Trophoblast cell (in vitro differentiated cells and primary cell): ENCODE measurements at regions not wholly inside any gene's neighbourhood (a gene's known extent, or its start where the extent isn't known, plus 50 kb on each side); places are given as distances from the start of the nearest gene placed in this dataset.

ENCODE experiments used
- DNase-seq, 2 donors: peaks; one replicate each; pipeline ENCODE4 v3.0.0-alpha.2; 2016
- H2AFZ ChIP-seq: 2 replicates; pipeline ENCODE4 v1.6.1; 2013; ENCODE audit warnings: low read length, moderate library complexity, mild to moderate bottlenecking; ENCODE audit not compliant: insufficient read depth, poor library complexity
- H2AK5ac ChIP-seq: 2 replicates; pipeline ENCODE4 v1.6.1; 2013; ENCODE audit warnings: mild to moderate bottlenecking, low read length
- H2BK120ac ChIP-seq: 2 replicates; pipeline ENCODE4 v1.6.1; 2013; ENCODE audit warnings: low read length, mild to moderate bottlenecking, moderate library complexity; ENCODE audit not compliant: insufficient read depth, poor library complexity
- H2BK12ac ChIP-seq: 2 replicates; pipeline ENCODE4 v1.6.1; 2013; ENCODE audit warnings: mild to moderate bottlenecking, low read length, moderate library complexity
- H2BK5ac ChIP-seq: 2 replicates; pipeline ENCODE4 v1.6.1; 2013; ENCODE audit warnings: low read length, low read depth, moderate library complexity, mild to moderate bottlenecking; ENCODE audit not compliant: poor library complexity
- H3K14ac ChIP-seq: 2 replicates; pipeline ENCODE4 v1.6.1; 2013; ENCODE audit warnings: mild to moderate bottlenecking, low read length
- H3K18ac ChIP-seq: 2 replicates; pipeline ENCODE4 v1.6.1; 2013; ENCODE audit warnings: mild to moderate bottlenecking, low read length
- H3K23ac ChIP-seq: 2 replicates; pipeline ENCODE4 v1.6.1; 2013; ENCODE audit warnings: low read length
- H3K27ac ChIP-seq: 2 replicates; pipeline ENCODE4 v1.5.1; 2013; ENCODE audit warnings: low read depth, mild to moderate bottlenecking, inconsistent platforms, low read length, moderate library complexity
- H3K27me3 ChIP-seq: 2 replicates; pipeline ENCODE4 v1.6.1; 2013; ENCODE audit warnings: inconsistent platforms, mild to moderate bottlenecking, low read length, moderate library complexity; ENCODE audit not compliant: insufficient read depth
- H3K36me3 ChIP-seq, 2 experiments: 1 replicate in 1 of 2; 2 replicates in 1 of 2; pipeline ENCODE4 v1.6.1; 2013; ENCODE audit warnings: low read length in 2 of 2, mild to moderate bottlenecking in 2 of 2, moderate library complexity in 1 of 2; ENCODE audit not compliant: insufficient read depth in 2 of 2, control insufficient read depth in 1 of 2
- H3K4ac ChIP-seq: 2 replicates; pipeline ENCODE4 v1.6.1; 2013; ENCODE audit warnings: low read depth, mild to moderate bottlenecking, low read length, moderate library complexity
- H3K4me1 ChIP-seq, 2 experiments: 1 replicate in 1 of 2; 2 replicates in 1 of 2; pipeline ENCODE4 v1.6.1; 2013; ENCODE audit warnings: low read length in 2 of 2, mild to moderate bottlenecking in 2 of 2, moderate library complexity in 1 of 2; ENCODE audit not compliant: insufficient read depth in 2 of 2, control insufficient read depth in 1 of 2
- H3K4me2 ChIP-seq: 2 replicates; pipeline ENCODE4 v1.6.1; 2013; ENCODE audit warnings: inconsistent platforms, mild to moderate bottlenecking, low read length, moderate library complexity
- H3K4me3 ChIP-seq: 2 replicates; pipeline ENCODE4 v1.5.1; 2013; ENCODE audit warnings: mild to moderate bottlenecking, low read depth, low read length, inconsistent platforms
- H3K79me1 ChIP-seq: one replicate; pipeline ENCODE4 v1.6.1; 2013; ENCODE audit warnings: low read length
- H3K79me2 ChIP-seq: 2 replicates; pipeline ENCODE4 v1.6.1; 2013; ENCODE audit warnings: low read length, mild to moderate bottlenecking; ENCODE audit not compliant: control insufficient read depth, insufficient read depth, poor library complexity
- H3K9ac ChIP-seq: 2 replicates; pipeline ENCODE4 v1.6.1; 2013; ENCODE audit warnings: mild to moderate bottlenecking, low read length
- H3K9me3 ChIP-seq: 2 replicates; pipeline ENCODE4 v1.6.1; 2013; ENCODE audit warnings: low read depth, mild to moderate bottlenecking, control low read depth, inconsistent platforms, low read length; ENCODE audit not compliant: insufficient read depth
- H4K12ac ChIP-seq: 2 replicates; pipeline ENCODE4 v1.6.1; 2013; ENCODE audit warnings: low read depth, mild to moderate bottlenecking, low read length, moderate library complexity
- H4K8ac ChIP-seq: 2 replicates; pipeline ENCODE4 v1.6.1; 2013; ENCODE audit warnings: low read depth, mild to moderate bottlenecking, low read length, moderate library complexity
- H4K91ac ChIP-seq: one replicate; pipeline ENCODE4 v1.6.1; 2013; ENCODE audit warnings: low read depth, mild to moderate bottlenecking, low read length, moderate library complexity
- WGBS: extraction: QIAGEN DNeasy Blood & Tissue Kit; methylation state at CpG from one replicate; pipeline ENCODE4 v1.1.7; 2013; ENCODE audit warnings: missing lambda C conversion rate; ENCODE audit not compliant: insufficient read length, insufficient coverage; ENCODE audit errors: extremely low coverage; 5-methylcytosine and 5-hydroxymethylcytosine counted together

DNA sequence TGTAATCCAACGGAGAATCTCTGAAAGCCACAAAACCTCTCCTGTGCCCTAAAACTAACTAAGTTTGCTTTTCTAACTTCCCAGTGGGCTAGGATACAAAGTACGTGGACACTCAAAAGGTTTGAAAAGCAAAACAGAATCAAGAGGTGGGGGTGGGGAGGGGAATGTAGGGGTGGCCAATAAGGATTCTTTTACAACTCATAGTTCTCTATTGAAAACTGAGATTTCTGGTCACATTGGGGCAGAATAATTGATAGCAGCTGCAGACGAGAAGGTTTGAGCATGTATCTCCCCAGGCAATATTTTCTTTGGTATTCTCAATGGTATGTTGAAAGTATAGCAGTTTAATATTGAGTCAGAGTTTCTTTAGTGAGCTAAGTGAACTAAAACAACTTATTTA lies 376.7 kb upstream of the CITED2 start:
- no peaks in the 10 kb centered on the region for H3K9me3 ChIP-seq
- no peak overlapping the region for H3K27ac ChIP-seq
- H3K4me3 ChIP-seq, result no peak overlapping the region
- H4K12ac ChIP-seq, result no peak overlapping the region
- H3K4me1 ChIP-seq, result peaks cover 6 to 7% of the 10 kb centered on the region in 2 experiments
- H4K91ac ChIP-seq, result no peak overlapping the region
- H3K79me2 ChIP-seq, result no peaks in the 10 kb centered on the region
- H3K79me1 ChIP-seq, result peaks cover 2% of the 10 kb centered on the region
- no peak overlapping the region for H2AK5ac ChIP-seq
- no peak overlapping the region for H2BK120ac ChIP-seq
- no peak overlapping the region for H3K18ac ChIP-seq
- H3K14ac ChIP-seq, result no peak overlapping the region
- H4K8ac ChIP-seq, result no peak overlapping the region
- H2BK12ac ChIP-seq, result no peak overlapping the region
- no peak overlapping the region for H3K9ac ChIP-seq
- H2BK5ac ChIP-seq, result no peak overlapping the region
- H3K4ac ChIP-seq, result no peak overlapping the region
- no peak overlapping the region for H3K4me2 ChIP-seq
- DNase-seq, result peak in 1 of 2 donors; percentile 57
- no peak overlapping the region for H2AFZ ChIP-seq
- H3K23ac ChIP-seq, result no peak overlapping the region
- H3K36me3 ChIP-seq, result no peaks in the 10 kb centered on the region
- no CpG with 5 or more reads among the region's 3 CpGs for WGBS
- no peaks in the 10 kb centered on the region for H3K27me3 ChIP-seq

DNA sequence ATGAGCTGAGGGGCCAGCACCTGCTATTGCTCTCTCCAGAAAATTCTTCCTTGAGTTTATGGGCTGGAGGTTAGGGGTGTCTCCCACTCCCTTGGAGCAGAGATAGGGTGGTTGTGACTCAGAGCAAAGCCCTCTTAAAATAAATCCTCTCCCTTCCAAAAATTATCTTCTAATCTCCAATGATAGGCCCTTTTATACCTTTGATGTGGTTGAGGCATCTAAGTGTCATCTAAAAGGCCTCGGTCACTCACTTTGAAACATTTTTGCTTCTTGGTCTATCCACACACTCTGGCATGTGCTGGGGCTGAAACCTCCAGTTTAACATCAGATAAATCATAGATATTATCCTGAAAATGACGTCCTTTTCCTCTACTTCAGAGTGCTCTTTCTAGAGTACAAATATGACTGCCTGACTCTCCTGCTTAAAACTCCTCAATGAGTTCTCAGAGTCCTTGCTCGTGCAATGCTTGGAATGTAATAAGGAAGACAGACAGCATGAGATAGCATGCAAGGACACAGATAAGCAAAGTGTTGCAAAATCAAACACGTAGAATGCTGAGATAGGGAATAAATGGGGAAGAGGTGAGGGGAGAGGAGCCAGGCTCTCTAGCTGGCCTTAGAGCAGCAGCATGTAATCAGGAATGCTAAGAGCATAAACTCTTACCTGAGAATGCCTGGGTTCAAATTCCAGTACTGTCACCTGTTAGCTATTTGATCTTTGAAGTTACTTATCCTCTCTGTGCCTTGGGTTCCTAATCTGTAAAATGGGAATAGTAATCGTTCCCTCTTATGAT lies 374.1 kb upstream of the CITED2 start:
- Histone ChIP-seq H4K12ac (no peak overlapping the region), H3K27me3 (no peaks in the 10 kb centered on the region), H3K4me1 (peaks cover 6 to 7% of the 10 kb centered on the region in 2 experiments), H3K4ac (no peak overlapping the region), H2AK5ac (no peak overlapping the region), H4K91ac (no peak overlapping the region), H3K9ac (no peak overlapping the region), H3K36me3 (no peaks in the 10 kb centered on the region), H4K8ac (no peak overlapping the region), H3K14ac (no peak overlapping the region), H2BK12ac (no peak overlapping the region), H3K4me2 (no peak overlapping the region), H3K9me3 (no peaks in the 10 kb centered on the region), H3K4me3 (no peak overlapping the region), H3K18ac (no peak overlapping the region), H3K79me1 (peaks cover 2% of the 10 kb centered on the region), H3K79me2 (no peaks in the 10 kb centered on the region), H3K23ac (no peak overlapping the region), H2BK120ac (no peak overlapping the region), H2BK5ac (no peak overlapping the region), H2AFZ (no peak overlapping the region), H3K27ac (no peak overlapping the region)
- WGBS, result no CpG with 5 or more reads among the region's 5 CpGs
- DNase-seq, result peak; percentile 84 to 95

DNA sequence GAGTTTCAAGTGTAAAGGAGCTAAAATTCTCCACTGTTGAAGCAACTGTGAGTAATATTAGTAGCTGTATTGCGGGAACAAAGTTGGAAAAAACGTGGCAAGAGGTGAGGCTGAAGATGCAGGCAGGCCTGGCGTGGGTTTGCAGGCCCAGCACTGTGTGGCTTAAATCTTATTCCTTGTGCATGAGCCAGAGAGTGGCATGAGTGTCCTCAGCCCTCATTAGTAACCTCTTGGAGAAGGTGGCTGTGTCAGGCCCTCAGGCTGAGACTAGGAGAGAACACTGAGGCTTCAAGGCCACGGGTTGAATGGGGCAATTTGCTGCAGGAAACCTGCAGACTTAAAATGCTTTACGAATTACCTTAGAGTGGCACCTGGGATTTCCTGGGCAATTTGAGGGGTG lies 372.7 kb upstream of the CITED2 start:
- H4K91ac ChIP-seq, result peak overlapping the region; percentile 31
- no peak overlapping the region for H2BK120ac ChIP-seq
- peaks cover 2% of the 10 kb centered on the region for H3K79me1 ChIP-seq
- no peaks in the 10 kb centered on the region for H3K27me3 ChIP-seq
- no peak overlapping the region for H3K18ac ChIP-seq
- H3K36me3 ChIP-seq, result no peaks in the 10 kb centered on the region
- no peak overlapping the region for H4K12ac ChIP-seq
- no peak overlapping the region for H3K9ac ChIP-seq
- H3K4me3 ChIP-seq, result no peak overlapping the region
- H3K27ac ChIP-seq, result no peak overlapping the region
- H3K9me3 ChIP-seq, result no peaks in the 10 kb centered on the region
- no peak overlapping the region for H3K4me2 ChIP-seq
- no peak overlapping the region for H3K4ac ChIP-seq
- no peaks in the 10 kb centered on the region for H3K79me2 ChIP-seq
- peak; percentile 71 to 72 for DNase-seq
- H2AFZ ChIP-seq, result no peak overlapping the region
- H4K8ac ChIP-seq, result no peak overlapping the region
- H2BK12ac ChIP-seq, result no peak overlapping the region
- peaks cover 5 to 6% of the 10 kb centered on the region in 2 experiments for H3K4me1 ChIP-seq
- no peak overlapping the region for H3K23ac ChIP-seq
- no peak overlapping the region for H2AK5ac ChIP-seq
- H2BK5ac ChIP-seq, result no peak overlapping the region
- WGBS, result no CpG with 5 or more reads among the region's 5 CpGs
- H3K14ac ChIP-seq, result no peak overlapping the region

DNA sequence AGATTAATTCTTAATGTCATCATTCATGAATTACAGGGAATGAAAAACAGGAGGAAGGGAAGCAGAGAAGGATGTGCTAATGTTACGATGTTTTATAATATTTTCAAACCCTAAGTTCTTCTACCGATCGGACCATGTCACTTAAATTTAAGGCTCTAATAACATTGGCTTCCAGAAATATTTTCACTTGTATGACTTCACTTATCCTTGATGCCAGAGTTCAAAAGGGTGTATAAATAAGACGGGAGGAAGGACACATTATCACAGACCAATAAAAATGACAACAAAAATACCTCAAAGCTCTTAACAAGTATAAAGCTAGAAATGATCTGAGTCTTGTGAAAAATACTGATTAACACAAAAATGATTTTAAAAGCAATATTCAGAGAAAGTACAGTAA lies 370.4 kb upstream of the CITED2 start:
- H3K79me2 ChIP-seq, result no peaks in the 10 kb centered on the region
- no peak overlapping the region for H3K4ac ChIP-seq
- no peak overlapping the region for H4K8ac ChIP-seq
- no peak overlapping the region for H2BK5ac ChIP-seq
- no peak overlapping the region for H4K91ac ChIP-seq
- H2BK120ac ChIP-seq, result no peak overlapping the region
- H3K27ac ChIP-seq, result no peak overlapping the region
- no peaks in the 10 kb centered on the region for H3K9me3 ChIP-seq
- peaks cover 2 to 3% of the 10 kb centered on the region in 2 experiments for H3K4me1 ChIP-seq
- no CpG with 5 or more reads among the region's 4 CpGs for WGBS
- no peak overlapping the region for H2AK5ac ChIP-seq
- H3K9ac ChIP-seq, result no peak overlapping the region
- H3K36me3 ChIP-seq, result no peaks in the 10 kb centered on the region
- no peak overlapping the region for H3K23ac ChIP-seq
- H3K4me2 ChIP-seq, result no peak overlapping the region
- no peak for DNase-seq
- H3K79me1 ChIP-seq, result no peaks in the 10 kb centered on the region
- H4K12ac ChIP-seq, result no peak overlapping the region
- H2AFZ ChIP-seq, result no peak overlapping the region
- H3K18ac ChIP-seq, result no peak overlapping the region
- no peaks in the 10 kb centered on the region for H3K27me3 ChIP-seq
- no peak overlapping the region for H3K14ac ChIP-seq
- H3K4me3 ChIP-seq, result no peak overlapping the region
- no peak overlapping the region for H2BK12ac ChIP-seq
